Adrenal gland (tissue), 9 donors: ENCODE measurements at regions not wholly inside any gene's neighbourhood (a gene's known extent, or its start where the extent isn't known, plus 50 kb on each side); places are given as distances from the start of the nearest gene placed in this dataset.

Experiments used
- DNase-seq, 7 donors: peaks; one replicate each; pipeline ENCODE4 v3.0.0-alpha.2; 2019 to 2020
- H3K27ac ChIP-seq, 5 donors: fragments of 200-600 bp; sonication (generic) in 4 of 5; 1 replicate in 3 of 5; 2 replicates in 2 of 5; pipeline versions ENCODE4 v1.5.1 to v1.8.0; 2016 to 2020; ENCODE audit warnings: mild to moderate bottlenecking in 1 of 5
- H3K27me3 ChIP-seq: fragments of 200-600 bp; 2 replicates; pipeline ENCODE4 v1.8.0; 2021
- H3K36me3 ChIP-seq, 2 donors: fragments of 200-600 bp; replicated peaks in 1 of 2; 1 replicate in 1 of 2; 2 replicates in 1 of 2; pipeline versions ENCODE4 v1.5.1 to v1.8.0; 2018 to 2022
- H3K4me1 ChIP-seq, 2 donors: fragments of 200-600 bp; replicated peaks in 1 of 2; 1 replicate in 1 of 2; 2 replicates in 1 of 2; pipeline versions ENCODE4 v1.5.1 to v1.8.0; 2018 to 2021
- H3K4me3 ChIP-seq, 4 donors: fragments of 200-600 bp; sonication (generic) in 3 of 4; one replicate each; pipeline ENCODE4 v1.5.1; 2016 to 2018
- H3K9me3 ChIP-seq, 3 donors: fragments of 200-600 bp; sonication (generic) in 1 of 3; replicated peaks in 1 of 3; 1 replicate in 2 of 3; 2 replicates in 1 of 3; pipeline versions ENCODE4 v1.5.1 to v1.8.0; 2016 to 2021
- CTCF ChIP-seq, 6 experiments: fragments of 450-650 bp in 4 of 6; fragments of 200-600 bp in 2 of 6; sonication (generic) in 1 of 6; IDR thresholded peaks; 1 replicate in 5 of 6; 2 replicates in 1 of 6; pipeline versions ENCODE4 v1.5.1 to v1.8.0; 2016 to 2021; ENCODE audit warnings: antibody characterized with exemption in 6 of 6, mild to moderate bottlenecking in 2 of 6, moderate library complexity in 1 of 6
- POLR2A ChIP-seq, 2 donors: fragments of 450-650 bp; IDR thresholded peaks; one replicate each; pipeline ENCODE4 v1.6.1; 2017; ENCODE audit warnings: antibody characterized with exemption in 2 of 2, mild to moderate bottlenecking in 2 of 2, moderate library complexity in 1 of 2
- WGBS, 4 donors: extraction: QIAGEN DNeasy Blood & Tissue Kit in 2 of 4; methylation state at CpG; one replicate each; pipeline versions ENCODE4 v1.1.5 to v1.1.7; 2013 to 2017; 5-methylcytosine and 5-hydroxymethylcytosine counted together
- intact Hi-C, 2 donors: fragments of 100-400 bp; cut with DNase I; formaldehyde crosslinking; loops; one replicate each; pipeline versions ENCODE4 v1.14.1 to v1.15.0; 2022 to 2023
- donor health status: healthy with polysubstance abuse.
- donor health status: Bipolar disorder and iron deficiency.
- donor health status: DM: yes; HTN: yes; CAD: no.
- donor health status: DM: no; HTN: no; CAD: no.
- donor health status: DM: no; HTN: no; CAD: no.

GRCh38 chr6:153956808-153957207 lies 82.2 kb upstream of the OPRM1 start:
- no peaks in the 10 kb centered on the region for H3K9me3 ChIP-seq

GRCh38 chr6:153949616-153950015 lies 89.4 kb upstream of the OPRM1 start:
- H3K27ac ChIP-seq: no peak overlapping the region
- no peaks in the 10 kb centered on the region for H3K36me3 ChIP-seq
- intact Hi-C loops: no loop called here
- H3K4me1 ChIP-seq: no peaks in the 10 kb centered on the region
- no peak for TF ChIP-seq POLR2A (IDR thresholded peaks at IDR 0.05)
- TF ChIP-seq CTCF (IDR thresholded peaks at IDR 0.05): no peak
- H3K27me3 ChIP-seq: no peaks in the 10 kb centered on the region
- WGBS, 4 donors: 46 to 68% (median 53%) methylated on average over 4 of the region's 4 CpGs
- H3K9me3 ChIP-seq: no peaks in the 10 kb centered on the region
- H3K4me3 ChIP-seq: no peak overlapping the region
- DNase-seq: no peak

More at GRCh38 chr6:153956808-153957207, 82.2 kb upstream of the OPRM1 start:
- no peaks in the 10 kb centered on the region for H3K36me3 ChIP-seq
- no peak for TF ChIP-seq CTCF (IDR thresholded peaks at IDR 0.05)
- TF ChIP-seq POLR2A (IDR thresholded peaks at IDR 0.05): no peak
- H3K27me3 ChIP-seq: no peaks in the 10 kb centered on the region
- intact Hi-C loops: no loop called here
- no peak for DNase-seq
- no peak overlapping the region for H3K27ac ChIP-seq
- H3K4me3 ChIP-seq: no peak overlapping the region
- 44 to 67% (median 51%) methylated on average over 2 of the region's 2 CpGs for WGBS, 4 donors
- H3K4me1 ChIP-seq: no peaks in the 10 kb centered on the region

GRCh38 chr6:153947808-153948447 lies 91.1 kb upstream of the OPRM1 start:
- no peaks in the 10 kb centered on the region for H3K27me3 ChIP-seq
- H3K27ac ChIP-seq: no peak overlapping the region
- no peak overlapping the region for H3K4me3 ChIP-seq
- intact Hi-C loops: no loop called here
- H3K36me3 ChIP-seq: no peaks in the 10 kb centered on the region
- H3K4me1 ChIP-seq: no peaks in the 10 kb centered on the region
- no peak for TF ChIP-seq POLR2A (IDR thresholded peaks at IDR 0.05)
- TF ChIP-seq CTCF (IDR thresholded peaks at IDR 0.05): peak; percentile 48 to 91 (median 66)
- DNase-seq: peak in 6 of 7 donors; percentile 16 to 56 (median 21)
- WGBS, 4 donors: 9 to 16% (median 12%) methylated on average over 5 of the region's 5 CpGs
- H3K9me3 ChIP-seq: no peaks in the 10 kb centered on the region

GRCh38 chr6:153944201-153944600 lies 94.8 kb upstream of the OPRM1 start:
- intact Hi-C loops: no loop called here
- no peak overlapping the region for H3K4me3 ChIP-seq
- H3K27me3 ChIP-seq: no peaks in the 10 kb centered on the region
- 65 to 73% (median 70%) methylated on average over 3 of the region's 3 CpGs for WGBS, 4 donors
- no peak for DNase-seq
- H3K4me1 ChIP-seq: no peaks in the 10 kb centered on the region
- no peaks in the 10 kb centered on the region for H3K36me3 ChIP-seq
- H3K27ac ChIP-seq: no peak overlapping the region
- no peak for TF ChIP-seq CTCF (IDR thresholded peaks at IDR 0.05)
- no peaks in the 10 kb centered on the region for H3K9me3 ChIP-seq
